NCI-H446 (cell line): ENCODE measurements at regions not wholly inside any gene's neighbourhood (a gene's known extent, or its start where the extent isn't known, plus 50 kb on each side); places are given as distances from the start of the nearest gene placed in this dataset.
"Not testable (repeated sequence)": the region's sequence is repeated elsewhere in the genome, so short reads cannot be mapped to it uniquely, and the experiment has no call there.

Experiments used
- DNase-seq, 2 experiments: peaks; one replicate each; lab custom pipeline; 2025; lab: John Stamatoyannopoulos, UW

DNA sequence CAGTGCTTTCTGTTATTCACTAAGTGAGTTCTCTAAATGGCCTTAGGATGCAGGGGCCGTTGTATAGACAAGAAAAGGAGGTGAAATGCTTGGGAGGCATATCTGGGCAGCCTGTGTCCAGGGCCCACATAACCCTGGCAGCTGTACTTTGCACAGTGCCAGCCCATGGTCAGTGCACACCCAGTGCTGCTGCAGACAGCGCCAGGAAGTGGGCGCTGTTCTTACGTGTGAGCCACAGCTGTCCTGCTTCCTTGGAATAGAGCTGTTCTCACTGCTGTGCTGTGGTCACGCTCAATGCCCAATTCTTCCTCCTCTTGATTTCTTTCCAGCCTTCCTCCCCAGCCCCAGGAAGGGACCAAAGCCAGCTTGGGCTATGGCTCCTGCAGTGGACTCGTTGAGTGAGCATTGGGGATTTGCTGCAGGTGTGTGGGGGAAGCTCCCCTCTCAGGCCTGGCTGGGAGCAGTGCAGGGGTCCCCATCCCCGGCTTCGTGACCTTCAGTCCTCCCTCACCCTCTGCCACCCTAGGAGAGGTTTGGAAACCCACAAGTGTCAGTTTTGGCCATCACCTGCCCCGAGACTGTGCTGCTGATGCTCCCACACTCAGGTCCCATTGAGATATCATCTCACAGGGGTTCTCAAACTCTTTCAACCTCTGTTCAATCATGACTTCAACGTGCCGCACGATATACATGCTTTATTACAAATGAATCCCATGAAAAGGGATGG lies 246.8 kb upstream of the EXOC2 start:
- no peak for DNase-seq

DNA sequence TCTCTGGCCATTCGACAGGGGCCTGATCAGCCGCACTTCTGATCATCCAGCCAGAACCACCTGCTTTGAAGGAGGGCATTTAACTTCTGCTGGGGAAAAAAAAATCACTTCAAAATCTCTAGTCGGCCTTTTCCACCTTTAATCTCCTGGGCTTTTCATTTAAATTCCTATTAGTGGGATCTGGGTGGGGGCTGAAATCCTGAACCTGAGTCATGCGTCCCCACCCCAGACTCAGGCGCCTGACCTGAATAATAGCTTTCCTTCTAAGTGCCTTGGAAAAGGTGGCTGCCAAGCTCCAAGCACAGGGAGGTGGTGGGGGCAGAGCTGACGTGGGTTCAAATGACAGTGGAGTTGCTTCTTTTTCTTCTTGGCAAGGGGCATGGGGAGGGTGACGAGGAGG lies 246.0 kb upstream of the EXOC2 start:
- DNase-seq, result no peak

DNA sequence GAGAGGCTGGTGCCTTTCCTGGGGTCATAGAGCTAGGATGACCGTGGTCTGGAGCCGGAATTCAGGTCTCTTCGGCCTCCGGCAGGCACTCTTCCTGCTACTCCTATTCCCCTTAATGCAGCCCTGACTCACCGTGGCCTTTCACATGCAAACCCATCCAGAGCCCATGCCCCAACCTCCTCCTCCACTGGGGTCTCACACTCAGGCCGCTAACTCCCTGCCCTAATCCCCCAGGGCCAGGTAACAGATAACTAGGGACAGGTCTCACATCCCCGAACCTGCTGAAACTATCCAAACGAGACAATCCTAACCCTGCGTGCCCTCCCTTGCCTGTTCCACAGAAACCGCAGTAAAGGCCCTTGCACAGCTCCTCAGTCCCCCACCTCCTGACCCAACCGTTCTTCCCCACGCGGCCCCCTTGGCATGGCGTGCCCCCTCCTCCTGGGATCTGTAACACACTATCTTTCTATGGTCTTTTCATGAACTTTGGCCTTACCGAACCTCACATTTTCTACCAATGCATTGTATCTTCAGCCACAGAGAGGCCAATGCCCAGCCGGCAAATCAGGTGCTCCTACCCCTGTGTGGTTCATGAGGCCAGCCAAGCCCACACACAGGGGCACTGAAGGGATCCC lies 245.4 kb upstream of the EXOC2 start:
- no peak for DNase-seq

DNA sequence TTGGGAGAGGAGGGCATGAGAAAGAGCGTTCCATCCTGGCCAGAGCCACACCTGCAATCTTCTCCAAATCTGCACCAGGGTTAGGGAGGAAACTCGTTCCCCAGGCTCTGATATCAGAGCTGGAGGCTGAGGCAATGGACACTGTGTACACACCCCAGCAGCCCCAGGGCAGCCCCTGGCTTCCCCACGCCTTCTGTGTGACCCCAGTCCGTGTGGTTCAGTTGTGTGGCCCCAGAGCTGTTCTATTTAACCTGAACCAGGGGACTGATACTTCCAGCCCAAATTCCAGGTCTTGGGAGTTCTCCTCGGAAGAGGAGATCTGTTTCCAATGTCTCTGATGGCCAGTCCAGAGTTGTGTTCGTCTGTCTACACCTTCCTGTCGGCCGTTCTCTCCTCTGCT lies 242.6 kb upstream of the EXOC2 start:
- DNase-seq, result no peak

DNA sequence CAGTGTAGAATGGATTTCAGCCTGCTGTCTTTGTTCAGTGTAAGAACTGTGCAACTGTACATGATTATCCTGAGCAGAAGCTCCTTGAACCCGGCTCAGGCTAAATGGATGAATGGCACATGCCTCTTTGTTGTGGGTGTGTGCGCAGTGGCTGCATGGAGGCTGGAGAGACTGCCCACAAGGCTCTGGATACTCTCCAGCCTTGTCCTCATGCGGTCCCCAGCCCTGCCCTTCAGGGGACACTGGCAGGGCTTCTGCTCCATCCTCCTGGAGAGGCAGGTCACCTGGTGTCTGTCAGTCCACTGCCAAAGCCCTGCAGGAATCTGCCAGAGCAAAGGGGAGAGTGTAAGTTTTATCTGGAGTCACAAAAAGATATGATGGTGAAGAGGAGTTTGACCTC lies 241.7 kb upstream of the EXOC2 start:
- DNase-seq, result no peak

DNA sequence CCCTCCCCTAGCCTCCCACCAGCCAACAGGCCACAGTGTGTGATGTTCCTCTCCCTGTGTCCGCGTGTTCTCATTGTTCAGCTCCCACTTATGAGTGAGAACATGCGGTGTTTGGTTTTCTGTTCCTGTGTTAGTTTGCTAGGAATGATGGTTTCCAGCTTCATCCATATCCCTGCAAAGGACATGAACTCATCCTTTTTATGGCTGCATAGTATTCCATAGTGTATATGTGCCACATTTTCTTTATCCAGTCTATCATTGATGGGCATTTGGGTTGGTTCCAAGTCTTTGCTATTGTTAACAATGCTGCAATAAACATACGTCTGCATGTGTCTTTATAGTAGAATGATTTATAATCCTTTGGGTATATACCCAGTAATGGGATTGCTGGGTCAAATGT lies 239.0 kb upstream of the EXOC2 start:
- DNase-seq, result not testable (repeated sequence)

DNA sequence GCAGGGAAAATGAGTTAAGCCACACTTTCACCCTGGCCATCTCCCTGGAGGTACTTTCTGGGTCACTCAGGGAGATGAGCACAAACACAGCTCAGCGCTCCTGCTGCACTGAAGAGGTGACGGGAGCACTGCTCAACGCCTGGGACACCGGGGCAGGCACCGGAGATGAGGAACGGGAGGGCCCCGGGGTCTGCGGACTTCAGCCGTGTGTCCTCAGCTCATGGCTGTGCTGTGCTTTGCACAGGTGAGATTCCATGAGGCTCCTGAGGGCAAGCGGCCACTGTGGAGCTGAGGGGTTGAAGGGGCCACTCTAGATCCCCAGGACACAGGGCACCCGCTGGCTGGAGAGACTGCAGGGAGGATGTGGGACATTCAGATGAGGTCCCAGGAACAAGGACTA lies 234.2 kb upstream of the EXOC2 start:
- DNase-seq, result no peak

DNA sequence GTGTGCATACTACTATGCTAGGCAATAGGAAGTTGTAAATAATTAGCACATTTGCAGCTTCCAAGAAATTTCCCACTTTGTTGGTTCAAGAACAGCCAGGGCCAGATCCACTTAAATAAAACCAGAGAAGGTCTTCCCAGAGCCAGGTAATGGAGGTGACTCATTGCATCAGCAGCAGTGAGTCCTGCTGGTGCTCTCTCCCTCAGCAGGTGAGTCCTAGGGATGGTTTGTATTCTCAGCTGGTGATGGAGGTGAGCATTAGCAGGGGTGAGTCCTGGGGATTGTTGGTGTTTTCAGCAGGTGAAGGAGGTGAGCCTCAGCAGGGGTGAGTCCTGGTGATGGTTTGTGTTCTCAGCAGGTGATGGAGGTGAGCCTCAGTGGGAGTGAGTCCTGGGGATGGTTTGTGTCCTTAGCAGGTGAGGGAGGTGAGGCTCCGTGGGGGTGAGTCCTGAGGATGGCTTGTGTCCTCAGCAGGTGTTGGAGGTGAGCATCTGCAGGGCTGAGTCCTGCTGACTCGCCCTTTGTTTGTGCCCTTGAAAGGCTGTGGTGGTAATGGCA lies 232.8 kb upstream of the EXOC2 start:
- DNase-seq, result no peak

DNA sequence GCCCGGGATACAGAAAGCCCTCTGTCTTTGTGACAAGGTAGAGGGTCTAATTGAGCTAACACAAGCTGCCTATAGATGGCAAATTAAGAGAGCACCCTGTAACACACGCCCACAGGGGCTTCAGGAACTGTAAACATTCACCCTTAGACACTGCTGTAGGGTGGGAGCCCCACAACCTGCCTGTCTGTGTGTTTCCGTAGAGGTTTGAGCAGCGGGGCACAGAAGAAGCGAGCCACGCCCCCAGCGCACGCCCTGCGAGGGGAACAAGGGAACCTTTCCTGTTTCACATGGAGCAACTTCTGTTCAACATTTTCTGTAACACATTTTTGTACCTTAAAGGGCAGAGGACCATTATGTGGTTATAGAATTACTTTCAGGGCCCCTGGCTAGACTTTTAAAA lies 231.7 kb upstream of the EXOC2 start:
- no peak for DNase-seq

DNA sequence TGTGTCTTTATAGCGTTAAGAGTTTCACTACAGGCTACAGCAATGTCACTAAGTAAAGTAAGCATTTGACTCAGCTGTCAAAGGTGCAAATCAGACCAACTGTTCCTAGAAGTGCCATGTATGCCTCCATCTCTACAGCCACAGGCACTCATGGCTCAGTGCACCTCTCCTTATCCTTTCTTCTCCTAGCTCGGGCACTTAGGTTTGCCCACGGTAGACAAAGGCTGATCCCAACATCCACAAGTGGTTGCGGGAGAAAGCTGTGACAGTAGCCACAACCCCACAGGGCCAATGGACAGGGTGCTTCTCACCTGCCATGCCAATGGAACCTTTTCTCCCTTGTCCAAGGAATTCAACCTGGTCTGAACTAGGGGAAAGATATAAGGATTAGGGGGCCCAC lies 228.5 kb upstream of the EXOC2 start:
- no peak for DNase-seq

DNA sequence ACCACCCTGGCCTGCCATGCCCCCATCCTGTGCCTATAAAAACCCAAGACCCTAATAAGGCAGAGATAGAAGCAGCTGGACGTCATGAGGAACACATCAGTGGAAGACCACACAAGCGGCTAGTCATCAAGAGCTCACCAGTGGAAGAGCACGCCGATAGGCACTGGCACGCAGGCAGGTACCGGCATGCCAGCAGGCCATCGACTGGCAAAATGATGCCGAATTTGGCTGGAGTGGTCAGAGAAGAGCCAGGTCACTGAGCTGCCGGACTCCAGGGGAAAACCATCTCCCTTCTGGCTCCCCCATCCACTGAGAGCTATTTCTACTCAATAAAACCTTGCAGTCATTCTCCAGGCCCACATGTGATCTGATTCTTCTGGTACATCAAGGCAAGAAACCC lies 227.6 kb upstream of the EXOC2 start:
- no peak for DNase-seq

DNA sequence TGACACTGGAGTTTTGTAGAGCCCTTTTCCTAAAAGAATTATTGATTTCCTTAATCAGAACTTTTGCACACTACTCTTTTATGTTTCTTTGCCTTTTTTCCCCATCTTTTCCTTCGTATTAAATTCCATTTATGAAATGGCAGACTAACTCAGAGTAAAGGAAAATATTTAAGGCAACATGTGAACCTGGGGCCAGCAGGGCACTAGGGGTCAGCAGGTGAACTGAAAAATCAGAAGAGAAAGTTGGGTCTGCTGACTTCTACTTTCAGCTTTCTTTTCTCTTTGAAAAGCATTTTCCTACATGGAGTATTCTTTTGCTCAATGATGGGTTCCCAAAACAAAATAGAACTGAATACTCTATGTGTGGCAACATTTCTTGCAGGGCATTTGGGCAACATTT lies 226.6 kb upstream of the EXOC2 start:
- DNase-seq, result no peak

DNA sequence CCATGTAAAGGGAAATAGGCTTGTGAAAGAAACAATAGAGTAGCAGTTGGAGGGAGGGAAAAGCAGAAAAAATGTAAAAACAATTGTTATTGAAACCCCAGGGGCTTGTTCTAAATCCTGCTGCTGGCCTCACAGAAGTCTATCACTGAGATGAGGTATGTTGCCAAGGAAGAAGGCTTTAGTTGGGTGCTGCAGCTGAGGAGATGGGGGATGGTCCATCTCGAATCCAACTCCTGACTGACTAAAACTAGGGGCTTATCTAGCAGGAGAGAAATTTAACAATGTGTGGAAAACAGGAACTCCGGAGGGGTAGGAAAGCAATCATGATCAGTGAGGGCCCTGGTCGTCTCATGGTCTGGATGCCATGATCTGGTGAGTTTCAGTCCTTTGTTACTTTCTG lies 225.0 kb upstream of the EXOC2 start:
- no peak for DNase-seq

DNA sequence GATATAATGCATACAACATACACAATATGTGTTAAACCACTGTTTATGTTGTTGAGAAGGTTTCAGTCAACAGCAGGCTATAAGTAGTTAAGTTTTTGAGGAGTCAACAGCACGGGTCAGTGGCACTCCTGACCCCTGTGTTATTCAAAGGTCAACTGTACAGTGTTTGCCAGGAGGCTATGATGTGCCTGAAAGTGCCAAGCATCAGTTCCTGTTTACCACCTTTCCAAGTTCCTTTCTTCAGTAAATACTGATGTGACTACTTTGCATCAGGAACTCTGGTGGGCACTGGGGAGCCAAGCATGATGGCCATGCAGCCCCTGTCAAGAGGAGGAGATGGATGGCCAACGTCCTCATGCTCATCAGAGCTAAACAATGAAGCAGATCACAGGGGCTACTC lies 224.4 kb upstream of the EXOC2 start:
- DNase-seq, result no peak

DNA sequence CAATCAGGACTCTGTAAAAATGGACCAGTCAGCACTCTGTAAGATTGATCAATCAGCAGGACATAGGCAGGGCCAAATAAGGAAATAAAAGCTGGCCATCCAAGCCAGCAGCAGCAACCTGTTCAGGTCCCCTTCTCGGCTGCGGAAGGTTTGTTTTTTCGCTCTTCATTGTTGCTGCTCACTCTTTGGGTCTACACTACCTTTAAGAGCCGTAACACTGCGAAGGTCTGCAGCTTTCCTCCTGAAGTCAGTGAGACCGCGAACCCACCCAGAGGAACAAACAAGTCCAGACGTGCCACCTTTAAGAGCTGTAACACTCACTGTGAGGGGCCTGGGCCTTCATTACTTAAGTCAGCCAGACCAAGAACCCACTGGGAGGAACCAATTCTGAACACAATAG lies 223.2 kb upstream of the EXOC2 start:
- DNase-seq, result no peak

DNA sequence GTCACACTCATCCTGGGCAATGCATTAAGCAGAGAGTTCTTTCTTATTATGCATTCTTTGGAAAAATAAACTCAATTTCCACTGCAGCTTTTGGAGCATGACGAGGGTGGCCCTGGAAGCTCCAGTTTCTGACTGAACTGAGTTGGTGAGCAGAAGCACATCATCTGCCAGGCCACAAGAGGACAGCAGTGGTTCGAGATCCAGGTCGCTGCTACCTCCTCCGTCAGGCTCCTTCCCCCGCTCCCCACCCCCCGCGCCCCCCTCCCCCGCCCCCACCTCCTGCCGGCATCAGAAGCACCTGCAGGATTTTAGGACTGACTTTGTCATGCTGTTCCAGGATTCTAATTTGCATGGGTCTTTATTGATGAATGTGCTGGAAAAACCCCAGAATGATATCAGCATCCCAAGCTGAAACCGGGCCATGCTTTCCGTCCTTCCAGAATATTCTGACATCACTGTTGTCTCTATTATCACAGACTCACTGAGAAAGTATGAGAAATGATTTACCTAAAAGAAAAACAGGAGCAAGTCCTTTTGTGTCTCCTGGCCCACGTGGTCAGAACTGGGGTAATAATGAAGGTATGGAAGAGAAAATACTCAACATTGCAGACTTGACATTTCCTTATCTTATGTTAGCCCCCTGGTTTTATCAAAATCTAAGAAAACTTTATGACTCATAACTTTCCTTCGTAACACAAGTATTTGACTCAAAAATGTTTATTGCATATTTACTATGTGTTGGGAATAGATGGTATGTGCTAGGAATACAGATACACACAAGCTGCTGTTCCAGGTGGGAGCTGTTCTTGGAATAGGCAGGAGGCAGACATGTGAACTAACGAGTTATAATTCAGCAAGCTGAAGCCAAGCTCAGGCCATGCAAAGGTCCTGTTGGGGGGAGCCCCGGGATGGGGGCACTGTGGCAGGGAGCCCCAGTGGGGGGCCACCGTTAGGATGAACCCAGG lies 220.2 kb upstream of the EXOC2 start:
- DNase-seq, result no peak

DNA sequence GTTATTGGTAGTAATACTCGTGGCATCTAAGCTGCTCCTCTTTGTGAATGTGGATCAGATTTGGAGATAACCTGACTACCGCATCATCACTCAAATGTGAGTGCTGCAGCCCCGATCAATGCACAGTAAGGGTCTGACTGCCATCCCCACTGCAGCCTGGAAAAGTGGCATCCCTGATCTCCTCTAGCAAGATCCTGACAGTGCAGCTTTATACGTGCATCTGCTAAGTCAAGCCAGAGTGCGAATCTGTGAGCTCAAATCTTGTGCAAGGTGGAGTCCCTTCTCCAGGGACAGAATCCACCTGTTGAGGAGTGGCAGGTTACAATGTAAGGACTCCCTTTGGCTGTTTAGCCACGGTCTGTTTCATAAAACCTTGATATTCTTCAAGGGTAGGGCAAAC lies 215.0 kb upstream of the EXOC2 start:
- no peak for DNase-seq

DNA sequence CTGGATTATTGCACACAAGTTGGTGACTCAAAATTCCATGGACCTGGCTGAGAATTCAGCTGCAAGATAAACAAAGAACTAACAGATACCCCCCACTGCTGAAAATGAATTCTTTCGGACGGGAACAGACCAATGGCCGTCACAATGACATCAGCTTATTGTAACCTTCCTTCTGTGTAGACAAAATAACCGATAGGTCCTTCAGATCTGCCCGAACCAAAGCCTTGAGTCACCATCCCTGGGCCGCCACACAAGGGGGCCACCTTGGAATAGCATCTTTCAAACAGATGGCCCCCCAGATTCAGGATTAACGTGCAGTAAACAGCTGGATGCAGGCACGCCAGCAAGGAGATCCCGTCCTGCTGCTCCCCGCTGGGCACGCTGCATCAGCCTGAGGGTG lies 214.0 kb upstream of the EXOC2 start:
- DNase-seq, result no peak

DNA sequence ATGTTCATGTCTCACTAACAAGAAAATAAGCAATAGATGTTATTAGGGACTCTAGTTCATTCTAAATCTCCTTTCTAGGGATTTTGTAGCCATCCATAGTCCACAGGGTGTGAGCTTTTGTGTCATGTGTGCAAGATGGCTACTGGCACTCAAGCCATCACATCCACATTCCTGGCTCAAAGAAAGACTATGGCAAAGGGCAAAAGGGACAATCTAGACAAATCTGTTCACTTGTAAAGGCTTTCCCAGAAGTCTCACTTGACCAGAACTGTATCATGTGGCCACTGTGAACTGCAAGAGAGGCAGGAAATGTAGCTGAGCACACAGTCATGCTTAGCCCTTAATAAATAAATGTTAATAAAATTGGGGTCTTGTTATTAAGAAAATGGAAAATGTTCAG lies 212.6 kb upstream of the EXOC2 start:
- no peak for DNase-seq

DNA sequence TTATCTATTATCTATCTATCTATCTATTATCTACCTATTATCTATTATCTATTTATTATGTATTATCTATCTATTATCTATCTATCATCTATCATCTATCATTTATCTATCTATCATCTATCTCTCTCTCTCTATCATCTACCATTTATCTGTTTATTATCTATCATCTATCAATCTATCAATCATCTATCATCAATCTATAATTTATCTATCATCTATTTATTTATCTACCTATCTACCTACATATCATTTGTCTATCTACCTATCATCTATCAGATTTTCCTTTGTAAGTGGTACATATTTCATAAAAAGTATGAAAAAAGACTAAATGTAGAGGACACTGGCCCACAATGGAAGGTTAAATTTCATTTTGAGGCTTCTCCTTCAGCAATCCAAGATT lies 212.1 kb upstream of the EXOC2 start:
- DNase-seq, result no peak

DNA sequence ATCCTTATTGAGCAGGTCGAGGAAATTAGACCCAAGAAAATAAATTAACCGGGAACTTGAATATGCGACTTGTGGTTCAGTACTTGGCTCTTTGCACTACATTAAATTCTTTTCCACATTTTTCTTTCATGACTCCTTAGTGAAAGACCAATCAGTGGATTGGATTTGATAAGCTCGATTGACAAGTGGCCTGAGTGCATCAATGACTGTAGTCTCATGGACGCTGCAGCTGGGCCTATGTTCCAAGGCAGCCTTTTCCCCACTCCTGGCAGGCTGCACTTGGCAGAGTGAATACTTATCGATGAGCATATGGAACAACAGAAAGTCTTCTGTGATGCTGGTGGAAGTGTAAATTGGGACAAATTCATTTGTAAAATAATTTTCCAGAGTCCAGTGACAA lies 210.8 kb upstream of the EXOC2 start:
- DNase-seq, result no peak

DNA sequence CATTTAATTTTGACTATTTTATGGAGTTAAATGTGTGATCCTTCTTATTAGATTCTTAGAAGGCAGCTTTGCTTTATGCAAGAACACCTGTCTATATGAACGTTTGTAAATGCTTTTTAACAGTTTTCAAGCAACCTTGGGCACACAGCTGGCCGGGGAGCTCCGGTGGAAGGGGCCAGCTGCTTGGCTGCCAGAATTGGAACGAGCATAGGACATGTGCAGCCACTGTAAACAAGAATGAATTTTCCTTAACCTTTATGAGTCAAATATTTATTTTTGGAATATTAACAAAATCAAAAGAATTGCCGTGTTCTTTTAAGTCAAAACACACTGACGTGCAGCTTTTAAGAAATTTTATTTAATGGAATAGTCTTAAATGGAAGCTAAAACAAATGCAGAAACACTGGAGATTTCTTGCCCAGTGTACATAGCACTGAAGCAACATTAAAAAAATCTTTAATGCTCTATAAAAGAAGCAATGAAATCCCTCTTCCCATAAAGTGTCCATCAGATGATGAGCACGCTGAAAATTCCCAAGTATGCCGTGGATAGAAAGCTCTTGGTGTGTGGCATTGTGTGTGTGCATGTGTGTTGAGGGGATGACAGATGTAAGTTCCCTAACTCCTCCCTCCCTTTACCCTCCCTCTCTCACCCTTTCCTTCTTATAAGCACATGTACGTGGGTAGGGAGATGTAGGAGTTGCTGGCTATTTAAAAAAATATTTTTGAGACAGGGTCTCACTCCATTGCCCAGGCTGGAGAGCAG lies 208.9 kb upstream of the EXOC2 start:
- no peak for DNase-seq
